IMR-90 (cell line): ENCODE measurements at regions not wholly inside any gene's neighbourhood (a gene's known extent, or its start where the extent isn't known, plus 50 kb on each side); places are given as distances from the start of the nearest gene placed in this dataset.

Experiments
- ATAC-seq: fragments of 200-7000 bp; cut with Tn5 transposase; 2 replicates; pipeline ENCODE4 v1.9.1; 2020; ENCODE audit warnings: low read depth, mild to moderate bottlenecking, moderate library complexity
- BruUV-seq: library from RNA; stranded (reverse); fragments of 400-500 nt; replicated peaks from 2 replicates; lab custom pipeline; 2021; lab: Mats Ljungman, UMichigan
- CTCF ChIA-PET: fragments of 300-600 bp; formaldehyde crosslinking; extraction: SDS; loops from one replicate; lab custom pipeline; 2021; ENCODE audit warnings: antibody characterized with exemption; lab: Yijun Ruan, JAX
- POLR2A ChIA-PET: fragments of 300-600 bp; sonication (Branson Sonifier 250); formaldehyde crosslinking; loops from one replicate; lab custom pipeline; 2022; ENCODE audit warnings: antibody characterized with exemption; ENCODE audit not compliant: unreplicated experiment; lab: Charles Lee
- DNase-seq: peaks from one replicate; pipeline ENCODE4 v3.0.0; 2013
- H2AFZ ChIP-seq: replicated peaks from 2 replicates; pipeline ENCODE3; 2013; ENCODE audit warnings: low read length, mild to moderate bottlenecking; ENCODE audit not compliant: poor library complexity
- H2AK5ac ChIP-seq: 2 replicates; pipeline ENCODE4 v1.6.1; 2013; ENCODE audit warnings: low read depth, low read length, inconsistent platforms
- H2AK9ac ChIP-seq: replicated peaks from 2 replicates; pipeline ENCODE3; 2013; ENCODE audit warnings: mild to moderate bottlenecking, low read depth, low read length, moderate library complexity; ENCODE audit not compliant: poor library complexity
- H2BK120ac ChIP-seq: 2 replicates; pipeline ENCODE4 v1.6.1; 2013; ENCODE audit warnings: low read depth, low read length, inconsistent platforms
- H2BK15ac ChIP-seq: 3 replicates; pipeline ENCODE4 v1.6.1; 2013; ENCODE audit warnings: low read depth, low read length, inconsistent platforms
- H2BK20ac ChIP-seq: 2 replicates; pipeline ENCODE4 v1.6.1; 2013; ENCODE audit warnings: low read depth, mild to moderate bottlenecking, inconsistent platforms, low read length, moderate library complexity
- H2BK5ac ChIP-seq: 2 replicates; pipeline ENCODE4 v1.6.1; 2013; ENCODE audit warnings: mild to moderate bottlenecking, low read depth, low read length, inconsistent platforms; ENCODE audit not compliant: poor library complexity, severe bottlenecking
- H3K14ac ChIP-seq: replicated peaks from 2 replicates; pipeline ENCODE4 v1.6.1; 2013; ENCODE audit warnings: low read depth, low read length, inconsistent platforms
- H3K18ac ChIP-seq: 2 replicates; pipeline ENCODE4 v1.6.1; 2013; ENCODE audit warnings: low read depth, low read length, control low read depth
- H3K23ac ChIP-seq: 2 replicates; pipeline ENCODE4 v1.6.1; 2013; ENCODE audit warnings: low read depth, low read length, inconsistent platforms
- H3K27ac ChIP-seq: 2 replicates; pipeline ENCODE4 v1.5.1; 2013; ENCODE audit warnings: mild to moderate bottlenecking, control low read depth, low read length; ENCODE audit not compliant: insufficient read depth
- H3K27me3 ChIP-seq: 2 replicates; pipeline ENCODE4 v1.6.1; 2013; ENCODE audit warnings: low read length; ENCODE audit not compliant: control insufficient read depth, insufficient read depth
- H3K36me3 ChIP-seq: 2 replicates; pipeline ENCODE4 v1.6.1; 2013; ENCODE audit warnings: low read length, mixed read lengths; ENCODE audit not compliant: control insufficient read depth, insufficient read depth
- H3K4ac ChIP-seq: 2 replicates; pipeline ENCODE4 v1.6.1; 2013; ENCODE audit warnings: low read depth, low read length, inconsistent platforms
- H3K4me1 ChIP-seq: 2 replicates; pipeline ENCODE4 v1.6.1; 2013; ENCODE audit warnings: low read length, mixed read lengths; ENCODE audit not compliant: control insufficient read depth, insufficient read depth
- H3K4me2 ChIP-seq: 2 replicates; pipeline ENCODE4 v1.6.1; 2013; ENCODE audit warnings: low read depth, mild to moderate bottlenecking, control low read depth, low read length, moderate library complexity
- H3K4me3 ChIP-seq: 2 replicates; pipeline ENCODE4 v1.5.1; 2013; ENCODE audit warnings: low read depth, mild to moderate bottlenecking, control low read depth, low read length, moderate library complexity; ENCODE audit not compliant: insufficient read depth
- H3K56ac ChIP-seq: 2 replicates; pipeline ENCODE4 v1.6.1; 2013; ENCODE audit warnings: low read length, inconsistent platforms; ENCODE audit not compliant: insufficient read depth; ENCODE audit errors: extremely low read depth
- H3K79me1 ChIP-seq, 2 experiments: 2 replicates each; pipeline ENCODE4 v1.6.1; 2013; ENCODE audit warnings: low read length in 2 of 2, inconsistent platforms in 1 of 2, low read depth in 1 of 2
- H3K9ac ChIP-seq: 2 replicates; pipeline ENCODE4 v1.6.1; 2013; ENCODE audit warnings: low read depth, low read length, control low read depth
- H3K9me1 ChIP-seq: 2 replicates; pipeline ENCODE4 v1.6.1; 2013; ENCODE audit warnings: low read length, inconsistent platforms; ENCODE audit not compliant: insufficient read depth
- H3K9me3 ChIP-seq: 2 replicates; pipeline ENCODE4 v1.6.1; 2013; ENCODE audit warnings: low read length; ENCODE audit not compliant: control insufficient read depth, insufficient read depth
- H4K20me1 ChIP-seq: 2 replicates; pipeline ENCODE4 v1.6.1; 2013; ENCODE audit warnings: low read length, inconsistent platforms; ENCODE audit not compliant: insufficient read depth
- H4K5ac ChIP-seq: 2 replicates; pipeline ENCODE4 v1.6.1; 2013; ENCODE audit warnings: mild to moderate bottlenecking, low read depth, low read length, control low read depth
- H4K8ac ChIP-seq, 2 experiments: 2 replicates each; pipeline ENCODE4 v1.6.1; 2013; ENCODE audit warnings: low read depth in 2 of 2, low read length in 2 of 2, control low read depth in 1 of 2, inconsistent platforms in 1 of 2
- H4K91ac ChIP-seq: 2 replicates; pipeline ENCODE4 v1.6.1; 2013; ENCODE audit warnings: low read depth, low read length, inconsistent platforms; ENCODE audit not compliant: insufficient read depth
- BHLHE40 ChIP-seq: fragments of 150-350 bp; IDR thresholded peaks from 2 replicates; pipeline ENCODE4 v1.6.1; 2016; ENCODE audit warnings: mild to moderate bottlenecking, low read depth, low read length
- CEBPB ChIP-seq: IDR thresholded peaks from 2 replicates; pipeline ENCODE4 v1.6.1; 2012; ENCODE audit warnings: low read depth, low read length, improper control_type of control experiment
- CHD1 ChIP-seq: IDR thresholded peaks from 2 replicates; pipeline ENCODE4 v1.6.1; 2012; ENCODE audit warnings: low read depth, low read length, improper control_type of control experiment
- CTCF ChIP-seq: conservative IDR thresholded peaks from 2 replicates; pipeline ENCODE4 v1.5.1; 2012; ENCODE audit warnings: mild to moderate bottlenecking, low read depth, low read length, improper control_type of control experiment
- ELK1 ChIP-seq: fragments of 150-350 bp; IDR thresholded peaks from 2 replicates; pipeline ENCODE4 v1.6.1; 2016; ENCODE audit warnings: low read depth, mild to moderate bottlenecking, low read length, moderate library complexity, borderline replicate concordance
- FOS ChIP-seq: fragments of 150-350 bp; IDR thresholded peaks from 2 replicates; pipeline ENCODE4 v1.6.1; 2016; ENCODE audit warnings: low read depth, low read length
- MAFK ChIP-seq: IDR thresholded peaks from 2 replicates; pipeline ENCODE4 v1.6.1; 2012; ENCODE audit warnings: low read depth, low read length, improper control_type of control experiment
- MAZ ChIP-seq: IDR thresholded peaks from 2 replicates; pipeline ENCODE4 v1.6.1; 2012; ENCODE audit warnings: low read depth, mild to moderate bottlenecking, low read length, improper control_type of control experiment, moderate library complexity, borderline replicate concordance
- MXI1 ChIP-seq: IDR thresholded peaks from 2 replicates; pipeline ENCODE4 v1.6.1; 2012; ENCODE audit warnings: low read depth, mild to moderate bottlenecking, low read length, moderate library complexity, borderline replicate concordance
- NFE2L2 ChIP-seq: fragments of 150-350 bp; IDR thresholded peaks from 2 replicates; pipeline ENCODE4 v1.6.1; 2016; ENCODE audit warnings: low read depth, mild to moderate bottlenecking, low read length
- POLR2A ChIP-seq: IDR thresholded peaks from 2 replicates; pipeline ENCODE4 v1.6.1; 2012; ENCODE audit warnings: mild to moderate bottlenecking, low read depth, low read length
- RAD21 ChIP-seq: IDR thresholded peaks from 2 replicates; pipeline ENCODE4 v1.6.1; 2012; ENCODE audit warnings: low read length, improper control_type of control experiment
- RCOR1 ChIP-seq: IDR thresholded peaks from 2 replicates; pipeline ENCODE4 v1.6.1; 2012; ENCODE audit warnings: mild to moderate bottlenecking, low read length, improper control_type of control experiment; ENCODE audit not compliant: insufficient replicate concordance
- RFX5 ChIP-seq: IDR thresholded peaks from 2 replicates; pipeline ENCODE4 v1.8.0; 2012; ENCODE audit warnings: low read depth, mild to moderate bottlenecking, low read length, moderate library complexity
- SMC3 ChIP-seq: fragments of 150-350 bp; IDR thresholded peaks from 2 replicates; pipeline ENCODE4 v1.6.1; 2016; ENCODE audit warnings: low read depth, mild to moderate bottlenecking, antibody characterized with exemption, low read length, moderate library complexity
- USF2 ChIP-seq: fragments of 150-350 bp; IDR thresholded peaks from 2 replicates; pipeline ENCODE4 v1.6.1; 2017; ENCODE audit warnings: mild to moderate bottlenecking, antibody characterized with exemption, low read length, low read depth
- WGBS, 2 experiments: methylation state at CpG; one replicate each; pipeline versions ENCODE4 v1.1.5 to v1.1.7; 2013; ENCODE audit warnings: missing lambda C conversion rate in 2 of 2; ENCODE audit not compliant: insufficient read length in 1 of 2; ENCODE audit errors: extremely low coverage in 2 of 2; 5-methylcytosine and 5-hydroxymethylcytosine counted together
- dilution Hi-C: fragments of 300-500 bp; cut with HindIII; formaldehyde crosslinking; loops from one replicate; pipeline ENCODE4 v1.14.3; 2018; ENCODE audit warnings: low sequenced_read_pairs; ENCODE audit not compliant: unreplicated experiment
- in situ Hi-C: fragments of 300-500 bp; cut with MboI; formaldehyde crosslinking; loops from 3 replicates; pipeline ENCODE4 v1.14.3; 2019; ENCODE audit warnings: low sequenced_read_pairs, inconsistent platforms, mixed read lengths
- intact Hi-C: fragments of 100-400 bp; cut with micrococcal nuclease; formaldehyde crosslinking; loops from 2 replicates; pipeline ENCODE4 v1.10.0; 2022

- Histone ChIP-seq H2BK20ac (no peak overlapping the region), H3K27ac (no peak overlapping the region), H3K4ac (no peak overlapping the region), H3K14ac (no peak overlapping the region), H3K9ac (no peak overlapping the region), H2BK15ac (no peak overlapping the region), H3K36me3 (no peaks in the 10 kb centered on the region), H2AK5ac (no peak overlapping the region), H3K9me1 (no peaks in the 10 kb centered on the region), H2BK5ac (no peak overlapping the region), H4K8ac (no peak overlapping the region), H3K18ac (no peak overlapping the region), H3K4me1 (no peaks in the 10 kb centered on the region), H3K56ac (no peak overlapping the region), H3K23ac (no peak overlapping the region), H3K4me3 (no peak overlapping the region), H2AK9ac (no peak overlapping the region), H3K79me1 (no peaks in the 10 kb centered on the region), H2BK120ac (no peak overlapping the region), H3K27me3 (no peaks in the 10 kb centered on the region), H4K91ac (no peak overlapping the region), H4K5ac (no peak overlapping the region), H3K4me2 (no peak overlapping the region), H4K20me1 (no peaks in the 10 kb centered on the region), H2AFZ (no peak overlapping the region), H3K9me3 (no peaks in the 10 kb centered on the region)
- intact Hi-C loops, result no loop called here
- dilution Hi-C loops, result no loop called here
- ChIA-PET CTCF (no interaction called here), POLR2A (no interaction called here)
- in situ Hi-C loops, result no loop called here
- no TSS peak for BruUV-seq
- TF ChIP-seq FOS (no peak), RFX5 (no peak), POLR2A (no peak), CEBPB (no peak), RAD21 (no peak), MAZ (no peak), BHLHE40 (no peak), MXI1 (no peak), NFE2L2 (no peak), CHD1 (no peak), MAFK (no peak), SMC3 (no peak), CTCF (no peak), ELK1 (no peak), USF2 (no peak), RCOR1 (no peak)
- DNase-seq (no peak), ATAC-seq (no peak)
- WGBS, 2 experiments, result no CpG with 5 or more reads among the region's 5 CpGs
These were observed 70.8 kb downstream of the TMEM200C start for GRCh38 chr18:5824370-5824984.
